ENCODE measurements at regions not wholly inside any gene's neighbourhood (a gene's known extent, or its start where the extent isn't known, plus 50 kb on each side); places are given as distances from the start of the nearest gene placed in this dataset.

DNA sequence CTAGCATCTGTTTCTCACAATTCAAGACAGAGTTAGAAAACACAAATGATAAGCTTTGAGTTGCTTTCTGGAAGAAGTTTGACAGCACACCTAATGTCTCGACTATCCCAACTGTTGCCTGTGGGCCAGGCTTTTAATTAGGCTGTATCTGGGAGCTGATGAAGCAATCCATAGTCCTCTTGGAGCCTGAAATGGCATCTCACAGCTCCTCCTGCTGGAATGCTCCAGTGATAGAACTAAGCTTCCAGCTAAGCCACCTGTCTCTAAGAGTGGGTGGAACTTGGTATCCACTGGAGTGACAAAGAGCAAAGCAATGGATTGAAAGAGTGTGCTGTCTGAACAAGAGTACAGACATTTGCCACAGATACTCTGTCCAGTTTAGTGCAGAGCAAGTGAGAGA lies 605.3 kb upstream of the NR5A2 start:
- Histone ChIP-seq H3K9me2 (ENCODE audit: low read depth, low read length) (no peaks in the 10 kb centered on the region), H4K20me1 (ENCODE audit: insufficient read depth, low read length) (no peaks in the 10 kb centered on the region), H3K4me2 (ENCODE audit: low read length) (no peak overlapping the region), H2AFZ (ENCODE audit: low read length) (no peak overlapping the region), H3K9me3 (ENCODE audit: low read length) (no peaks in the 10 kb centered on the region), H3K79me2 (ENCODE audit: insufficient read depth, low read length) (no peaks in the 10 kb centered on the region), H3K36me3 (ENCODE audit: insufficient read depth, low read length) (no peaks in the 10 kb centered on the region), H3K27me3 (ENCODE audit: insufficient read depth, low read length) (no peaks in the 10 kb centered on the region), H3K27ac (ENCODE audit: low read depth, low read length, poor library complexity, severe bottlenecking) (no peak overlapping the region), H3K4me3 (ENCODE audit: low read depth, low read length, poor library complexity, severe bottlenecking) (no peak overlapping the region), H3K4me1 (ENCODE audit: insufficient read depth, low read length, severe bottlenecking) (no peaks in the 10 kb centered on the region), H3K9ac (ENCODE audit: low read length) (no peak overlapping the region), H3F3A (ENCODE audit: insufficient read depth, low read length) (no peaks in the 10 kb centered on the region)
- no peak for TF ChIP-seq EZH2 (IDR thresholded peaks at IDR 0.05; ENCODE audit: borderline replicate concordance, low read length)
- TF ChIP-seq, protein P1, sequence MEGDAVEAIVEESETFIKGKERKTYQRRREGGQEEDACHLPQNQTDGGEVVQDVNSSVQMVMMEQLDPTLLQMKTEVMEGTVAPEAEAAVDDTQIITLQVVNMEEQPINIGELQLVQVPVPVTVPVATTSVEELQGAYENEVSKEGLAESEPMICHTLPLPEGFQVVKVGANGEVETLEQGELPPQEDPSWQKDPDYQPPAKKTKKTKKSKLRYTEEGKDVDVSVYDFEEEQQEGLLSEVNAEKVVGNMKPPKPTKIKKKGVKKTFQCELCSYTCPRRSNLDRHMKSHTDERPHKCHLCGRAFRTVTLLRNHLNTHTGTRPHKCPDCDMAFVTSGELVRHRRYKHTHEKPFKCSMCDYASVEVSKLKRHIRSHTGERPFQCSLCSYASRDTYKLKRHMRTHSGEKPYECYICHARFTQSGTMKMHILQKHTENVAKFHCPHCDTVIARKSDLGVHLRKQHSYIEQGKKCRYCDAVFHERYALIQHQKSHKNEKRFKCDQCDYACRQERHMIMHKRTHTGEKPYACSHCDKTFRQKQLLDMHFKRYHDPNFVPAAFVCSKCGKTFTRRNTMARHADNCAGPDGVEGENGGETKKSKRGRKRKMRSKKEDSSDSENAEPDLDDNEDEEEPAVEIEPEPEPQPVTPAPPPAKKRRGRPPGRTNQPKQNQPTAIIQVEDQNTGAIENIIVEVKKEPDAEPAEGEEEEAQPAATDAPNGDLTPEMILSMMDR (IDR thresholded peaks at IDR 0.05; ENCODE audit: low read length) = no peak

DNA sequence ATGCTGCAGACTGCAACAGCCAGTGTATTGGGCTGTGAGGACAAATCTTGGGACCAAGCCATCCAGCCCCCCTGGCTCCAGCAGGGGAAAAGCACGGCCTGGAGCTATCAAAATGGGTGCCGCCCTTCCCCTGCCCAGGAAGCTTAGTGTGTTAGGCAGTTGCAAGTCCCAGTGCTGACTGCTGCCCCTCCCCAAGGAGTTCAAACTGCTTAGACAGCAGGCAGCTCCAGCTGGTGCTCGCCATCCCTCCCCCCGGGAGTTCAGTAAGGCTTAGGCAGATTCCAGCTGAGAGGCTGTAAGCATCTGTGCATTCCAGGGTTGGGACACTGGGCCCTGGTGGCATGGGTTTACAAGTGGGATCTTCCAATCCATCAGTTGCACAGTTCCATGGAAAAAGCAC lies 579.6 kb upstream of the NR5A2 start:
- Histone ChIP-seq H3F3A (ENCODE audit: insufficient read depth, low read length) (no peaks in the 10 kb centered on the region), H3K9me3 (ENCODE audit: low read length) (no peaks in the 10 kb centered on the region), H3K4me3 (ENCODE audit: low read depth, low read length, poor library complexity, severe bottlenecking) (no peak overlapping the region), H4K20me1 (ENCODE audit: insufficient read depth, low read length) (no peaks in the 10 kb centered on the region), H3K4me2 (ENCODE audit: low read length) (no peak overlapping the region), H2AFZ (ENCODE audit: low read length) (no peak overlapping the region), H3K36me3 (ENCODE audit: insufficient read depth, low read length) (no peaks in the 10 kb centered on the region), H3K79me2 (ENCODE audit: insufficient read depth, low read length) (no peaks in the 10 kb centered on the region), H3K9me2 (ENCODE audit: low read depth, low read length) (no peaks in the 10 kb centered on the region), H3K9ac (ENCODE audit: low read length) (no peak overlapping the region), H3K27me3 (ENCODE audit: insufficient read depth, low read length) (no peaks in the 10 kb centered on the region), H3K4me1 (ENCODE audit: insufficient read depth, low read length, severe bottlenecking) (no peaks in the 10 kb centered on the region), H3K27ac (ENCODE audit: low read depth, low read length, poor library complexity, severe bottlenecking) (no peak overlapping the region)
- TF ChIP-seq EZH2 (IDR thresholded peaks at IDR 0.05; ENCODE audit: borderline replicate concordance, low read length) = no peak
- TF ChIP-seq, protein P1 (IDR thresholded peaks at IDR 0.05; ENCODE audit: low read length) = no peak

DNA sequence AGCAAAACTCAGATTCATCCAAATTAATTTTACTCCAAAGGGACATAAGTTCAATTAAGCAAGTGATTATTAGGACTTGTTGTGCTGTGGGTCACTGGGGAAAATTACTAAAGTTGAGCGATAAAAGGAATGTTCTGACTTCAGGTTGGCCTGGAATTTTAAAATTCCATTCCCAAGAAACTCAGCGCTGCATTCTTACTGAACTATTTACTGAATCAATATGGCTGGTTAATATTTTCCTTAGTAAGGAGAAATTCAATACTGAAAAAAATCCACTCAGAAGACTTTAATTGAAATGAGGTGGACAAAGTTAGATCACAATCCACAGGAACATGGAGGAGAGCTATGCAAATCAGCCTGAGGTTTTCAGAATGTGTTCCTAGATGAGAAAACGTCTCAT lies 578.9 kb upstream of the NR5A2 start:
- H3K36me3 ChIP-seq (ENCODE audit: insufficient read depth, low read length) = no peaks in the 10 kb centered on the region
- TF ChIP-seq, protein P1 (IDR thresholded peaks at IDR 0.05; ENCODE audit: low read length) = no peak
- TF ChIP-seq EZH2 (IDR thresholded peaks at IDR 0.05; ENCODE audit: borderline replicate concordance, low read length) = no peak
- H3K4me2 ChIP-seq (ENCODE audit: low read length) = no peak overlapping the region
- no peaks in the 10 kb centered on the region for H3F3A ChIP-seq (ENCODE audit: insufficient read depth, low read length)
- no peaks in the 10 kb centered on the region for H3K9me3 ChIP-seq (ENCODE audit: low read length)
- no peaks in the 10 kb centered on the region for H3K27me3 ChIP-seq (ENCODE audit: insufficient read depth, low read length)
- H3K9me2 ChIP-seq (ENCODE audit: low read depth, low read length) = no peaks in the 10 kb centered on the region
- H2AFZ ChIP-seq (ENCODE audit: low read length) = no peak overlapping the region
- H3K9ac ChIP-seq (ENCODE audit: low read length) = no peak overlapping the region
- H3K27ac ChIP-seq (ENCODE audit: low read depth, low read length, poor library complexity, severe bottlenecking) = no peak overlapping the region
- H3K79me2 ChIP-seq (ENCODE audit: insufficient read depth, low read length) = no peaks in the 10 kb centered on the region
- no peak overlapping the region for H3K4me3 ChIP-seq (ENCODE audit: low read depth, low read length, poor library complexity, severe bottlenecking)
- H3K4me1 ChIP-seq (ENCODE audit: insufficient read depth, low read length, severe bottlenecking) = no peaks in the 10 kb centered on the region
- no peaks in the 10 kb centered on the region for H4K20me1 ChIP-seq (ENCODE audit: insufficient read depth, low read length)

Data from OCI-LY1 (cell line).